ENCODE measurements at regions not wholly inside any gene's neighbourhood (a gene's known extent, or its start where the extent isn't known, plus 50 kb on each side); places are given as distances from the start of the nearest gene placed in this dataset.

- no peak for DNase-seq (ENCODE audit: low read depth)
- H3K4me3 ChIP-seq (ENCODE audit: low read length): no peak overlapping the region
- no peak for TF ChIP-seq CTCF (IDR thresholded peaks at IDR 0.05; ENCODE audit: insufficient read depth, low read depth, low read length, missing control alignments)
These were observed 821.6 kb downstream of the TBC1D22A start for GRCh38 chr22:47583959-47584562.

GRCh38 chr22:47582067-47582466 is 819.6 kb downstream of the TBC1D22A start:
- no peak for TF ChIP-seq CTCF (IDR thresholded peaks at IDR 0.05; ENCODE audit: insufficient read depth, low read depth, low read length, missing control alignments)
- DNase-seq (ENCODE audit: low read depth): no peak
- no peak overlapping the region for H3K4me3 ChIP-seq (ENCODE audit: low read length)

- TF ChIP-seq CTCF (IDR thresholded peaks at IDR 0.05; ENCODE audit: insufficient read depth, low read depth, low read length, missing control alignments): no peak
- no peak for DNase-seq (ENCODE audit: low read depth)
- H3K4me3 ChIP-seq (ENCODE audit: low read length): no peak overlapping the region
These were observed 817.7 kb downstream of the TBC1D22A start for GRCh38 chr22:47580121-47580520.

GRCh38 chr22:47576908-47577307 is 814.5 kb downstream of the TBC1D22A start:
- no peak for DNase-seq (ENCODE audit: low read depth)
- H3K4me3 ChIP-seq (ENCODE audit: low read length): no peak overlapping the region
- no peak for TF ChIP-seq CTCF (IDR thresholded peaks at IDR 0.05; ENCODE audit: insufficient read depth, low read depth, low read length, missing control alignments)

GRCh38 chr22:47575291-47575690 is 812.8 kb downstream of the TBC1D22A start:
- H3K4me3 ChIP-seq (ENCODE audit: low read length): no peak overlapping the region
- DNase-seq (ENCODE audit: low read depth): no peak
- TF ChIP-seq CTCF (IDR thresholded peaks at IDR 0.05; ENCODE audit: insufficient read depth, low read depth, low read length, missing control alignments): no peak

GRCh38 chr22:47574556-47574955 is 812.1 kb downstream of the TBC1D22A start:
- no peak for TF ChIP-seq CTCF (IDR thresholded peaks at IDR 0.05; ENCODE audit: insufficient read depth, low read depth, low read length, missing control alignments)
- no peak for DNase-seq (ENCODE audit: low read depth)
- no peak overlapping the region for H3K4me3 ChIP-seq (ENCODE audit: low read length)

- TF ChIP-seq CTCF (IDR thresholded peaks at IDR 0.05; ENCODE audit: insufficient read depth, low read depth, low read length, missing control alignments): no peak
- H3K4me3 ChIP-seq (ENCODE audit: low read length): no peak overlapping the region
- no peak for DNase-seq (ENCODE audit: low read depth)
These were observed 810.7 kb downstream of the TBC1D22A start for GRCh38 chr22:47573141-47573540.

Data from epithelial cell of esophagus (primary cell).